ENCODE measurements at regions not wholly inside any gene's neighbourhood (a gene's known extent, or its start where the extent isn't known, plus 50 kb on each side); places are given as distances from the start of the nearest gene placed in this dataset.

- Mint-ChIP-seq H3K27ac (no peak overlapping the region), H3K4me1 (ENCODE audit: low read depth) (no peaks in the 10 kb centered on the region), H3K27me3 (ENCODE audit: low read depth) (no peaks in the 10 kb centered on the region), H3K9me3 (ENCODE audit: insufficient read depth) (no peaks in the 10 kb centered on the region), H3K36me3 (ENCODE audit: low read depth) (no peaks in the 10 kb centered on the region), H3K4me3 (no peak overlapping the region)
- CTCF ChIA-PET = no interaction called here
- POLR2A ChIA-PET = no interaction called here
- ATAC-seq = no peak
- no peak for DNase-seq
Measured at GRCh38 chr3:117528688-117529087, 819.1 kb downstream of the TUSC7 start.

DNA sequence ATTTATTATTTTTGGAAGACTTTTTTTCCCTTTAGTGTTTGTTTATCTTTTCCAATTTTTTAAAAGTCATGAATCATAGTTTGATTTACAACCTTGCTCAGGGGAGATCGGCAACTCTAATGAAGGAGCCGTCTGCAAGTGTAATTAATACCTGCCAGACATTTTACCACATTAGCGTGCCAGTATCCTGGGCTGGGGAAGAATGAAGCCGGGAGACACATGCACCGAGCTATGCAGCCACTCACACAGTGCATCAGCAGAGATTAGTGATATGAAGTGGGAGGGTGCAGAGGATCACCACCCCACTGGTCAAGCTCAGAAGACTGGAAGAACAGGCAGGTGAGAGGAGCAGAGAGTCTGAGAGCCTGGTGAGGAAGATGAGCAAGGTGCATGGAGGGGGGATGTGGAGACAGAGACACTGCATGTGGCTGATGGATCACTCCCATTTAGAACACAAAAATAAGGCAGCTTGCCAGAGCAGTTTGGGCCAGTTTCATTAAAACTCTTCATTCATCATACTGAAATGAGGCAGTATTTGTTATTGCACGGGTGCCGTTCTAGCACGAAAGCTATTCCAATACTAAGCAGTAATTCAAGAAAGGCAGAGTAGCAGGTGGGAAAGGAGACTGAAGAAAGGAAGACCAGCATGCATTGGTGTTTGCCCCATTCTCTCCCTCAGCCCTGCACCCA is 821.6 kb downstream of the TUSC7 start:
- Mint-ChIP-seq H3K9me3 (ENCODE audit: insufficient read depth) (no peaks in the 10 kb centered on the region), H3K27me3 (ENCODE audit: low read depth) (no peaks in the 10 kb centered on the region), H3K4me3 (no peak overlapping the region), H3K27ac (no peak overlapping the region), H3K36me3 (ENCODE audit: low read depth) (no peaks in the 10 kb centered on the region), H3K4me1 (ENCODE audit: low read depth) (no peaks in the 10 kb centered on the region)
- ChIA-PET POLR2A (no interaction called here), CTCF (no interaction called here)
- no peak for DNase-seq
- ATAC-seq = no peak

DNA sequence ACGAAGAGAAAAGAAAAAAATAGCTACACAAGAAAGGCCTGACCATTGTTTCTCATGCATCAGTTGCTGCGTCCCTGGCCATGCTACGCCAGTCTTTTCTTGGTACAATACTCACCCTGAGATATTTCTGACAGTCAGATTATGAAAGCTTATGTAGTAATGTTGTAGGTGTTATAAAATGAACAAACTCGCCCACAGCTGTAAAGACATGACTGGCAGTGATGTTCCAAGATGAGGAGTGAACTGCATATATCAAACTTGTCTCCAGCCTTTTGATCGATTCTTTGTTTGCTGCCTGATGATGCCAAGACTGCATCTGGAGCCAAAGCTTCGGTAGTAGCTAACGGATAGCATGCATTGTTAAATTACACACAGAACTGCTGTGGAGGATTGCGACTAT is 822.7 kb downstream of the TUSC7 start:
- no peaks in the 10 kb centered on the region for H3K4me1 Mint-ChIP-seq (ENCODE audit: low read depth)
- no peak for DNase-seq
- no peaks in the 10 kb centered on the region for H3K27me3 Mint-ChIP-seq (ENCODE audit: low read depth)
- H3K36me3 Mint-ChIP-seq (ENCODE audit: low read depth) = no peaks in the 10 kb centered on the region
- no peak overlapping the region for H3K4me3 Mint-ChIP-seq
- POLR2A ChIA-PET = no interaction called here
- CTCF ChIA-PET = no interaction called here
- ATAC-seq = no peak
- no peaks in the 10 kb centered on the region for H3K9me3 Mint-ChIP-seq (ENCODE audit: insufficient read depth)
- H3K27ac Mint-ChIP-seq = no peak overlapping the region

GRCh38 chr3:117534138-117534537 is 824.6 kb downstream of the TUSC7 start:
- no peaks in the 10 kb centered on the region for H3K4me1 Mint-ChIP-seq (ENCODE audit: low read depth)
- no peaks in the 10 kb centered on the region for H3K36me3 Mint-ChIP-seq (ENCODE audit: low read depth)
- CTCF ChIA-PET = interaction anchor here (1.0 kb wide), 1 partner anchor 15 kb away, joined by 3 read pairs; no protein-coding TSS in a partner anchor
- H3K27ac Mint-ChIP-seq = no peak overlapping the region
- ATAC-seq = no peak
- no peaks in the 10 kb centered on the region for H3K27me3 Mint-ChIP-seq (ENCODE audit: low read depth)
- no peak overlapping the region for H3K4me3 Mint-ChIP-seq
- no peak for DNase-seq
- H3K9me3 Mint-ChIP-seq (ENCODE audit: insufficient read depth) = no peaks in the 10 kb centered on the region
- POLR2A ChIA-PET = no interaction called here

GRCh38 chr3:117536006-117536405 is 826.4 kb downstream of the TUSC7 start:
- no peaks in the 10 kb centered on the region for H3K4me1 Mint-ChIP-seq (ENCODE audit: low read depth)
- no peaks in the 10 kb centered on the region for H3K9me3 Mint-ChIP-seq (ENCODE audit: insufficient read depth)
- H3K27me3 Mint-ChIP-seq (ENCODE audit: low read depth) = no peaks in the 10 kb centered on the region
- DNase-seq = no peak
- no peak overlapping the region for H3K4me3 Mint-ChIP-seq
- H3K27ac Mint-ChIP-seq = no peak overlapping the region
- ChIA-PET CTCF (no interaction called here), POLR2A (no interaction called here)
- no peaks in the 10 kb centered on the region for H3K36me3 Mint-ChIP-seq (ENCODE audit: low read depth)
- no peak for ATAC-seq

GRCh38 chr3:117537949-117538348 is 828.4 kb downstream of the TUSC7 start:
- Mint-ChIP-seq H3K9me3 (ENCODE audit: insufficient read depth) (no peaks in the 10 kb centered on the region), H3K4me3 (no peak overlapping the region), H3K36me3 (ENCODE audit: low read depth) (no peaks in the 10 kb centered on the region), H3K4me1 (ENCODE audit: low read depth) (no peaks in the 10 kb centered on the region), H3K27me3 (ENCODE audit: low read depth) (no peaks in the 10 kb centered on the region), H3K27ac (no peak overlapping the region)
- DNase-seq = no peak
- CTCF ChIA-PET = no interaction called here
- POLR2A ChIA-PET = no interaction called here
- no peak for ATAC-seq

- no peak for DNase-seq
- no peaks in the 10 kb centered on the region for H3K27me3 Mint-ChIP-seq (ENCODE audit: low read depth)
- ATAC-seq = no peak
- H3K9me3 Mint-ChIP-seq (ENCODE audit: insufficient read depth) = no peaks in the 10 kb centered on the region
- CTCF ChIA-PET = no interaction called here
- H3K4me3 Mint-ChIP-seq = no peak overlapping the region
- no peaks in the 10 kb centered on the region for H3K36me3 Mint-ChIP-seq (ENCODE audit: low read depth)
- no peak overlapping the region for H3K27ac Mint-ChIP-seq
- POLR2A ChIA-PET = no interaction called here
- H3K4me1 Mint-ChIP-seq (ENCODE audit: low read depth) = no peaks in the 10 kb centered on the region
Measured at GRCh38 chr3:117539729-117540128, 830.1 kb downstream of the TUSC7 start.

GRCh38 chr3:117540597-117540996 is 831.0 kb downstream of the TUSC7 start:
- ChIA-PET CTCF (no interaction called here), POLR2A (no interaction called here)
- Mint-ChIP-seq H3K4me3 (no peak overlapping the region), H3K4me1 (ENCODE audit: low read depth) (no peaks in the 10 kb centered on the region), H3K27me3 (ENCODE audit: low read depth) (no peaks in the 10 kb centered on the region), H3K27ac (no peak overlapping the region), H3K9me3 (ENCODE audit: insufficient read depth) (no peaks in the 10 kb centered on the region), H3K36me3 (ENCODE audit: low read depth) (no peaks in the 10 kb centered on the region)
- no peak for ATAC-seq
- no peak for DNase-seq

- no peak overlapping the region for H3K27ac Mint-ChIP-seq
- DNase-seq (no peak), ATAC-seq (no peak)
- ChIA-PET POLR2A (no interaction called here), CTCF (no interaction called here)
- H3K4me3 Mint-ChIP-seq = no peak overlapping the region
- no peaks in the 10 kb centered on the region for H3K4me1 Mint-ChIP-seq (ENCODE audit: low read depth)
- no peaks in the 10 kb centered on the region for H3K36me3 Mint-ChIP-seq (ENCODE audit: low read depth)
- H3K9me3 Mint-ChIP-seq (ENCODE audit: insufficient read depth) = no peaks in the 10 kb centered on the region
- H3K27me3 Mint-ChIP-seq (ENCODE audit: low read depth) = no peaks in the 10 kb centered on the region
Measured at GRCh38 chr3:117541721-117542120, 832.1 kb downstream of the TUSC7 start.

GRCh38 chr3:117543521-117543920 is 833.9 kb downstream of the TUSC7 start:
- DNase-seq = no peak
- CTCF ChIA-PET = no interaction called here
- Mint-ChIP-seq H3K4me3 (no peak overlapping the region), H3K27me3 (ENCODE audit: low read depth) (no peaks in the 10 kb centered on the region), H3K4me1 (ENCODE audit: low read depth) (no peaks in the 10 kb centered on the region), H3K36me3 (ENCODE audit: low read depth) (no peaks in the 10 kb centered on the region), H3K27ac (no peak overlapping the region), H3K9me3 (ENCODE audit: insufficient read depth) (no peaks in the 10 kb centered on the region)
- POLR2A ChIA-PET = no interaction called here
- no peak for ATAC-seq

- no peak overlapping the region for H3K27ac Mint-ChIP-seq
- no peaks in the 10 kb centered on the region for H3K36me3 Mint-ChIP-seq (ENCODE audit: low read depth)
- DNase-seq = no peak
- CTCF ChIA-PET = no interaction called here
- H3K9me3 Mint-ChIP-seq (ENCODE audit: insufficient read depth) = no peaks in the 10 kb centered on the region
- POLR2A ChIA-PET = no interaction called here
- no peak overlapping the region for H3K4me3 Mint-ChIP-seq
- H3K27me3 Mint-ChIP-seq (ENCODE audit: low read depth) = no peaks in the 10 kb centered on the region
- no peaks in the 10 kb centered on the region for H3K4me1 Mint-ChIP-seq (ENCODE audit: low read depth)
- ATAC-seq = no peak
Measured at GRCh38 chr3:117545484-117545883, 835.9 kb downstream of the TUSC7 start.

DNA sequence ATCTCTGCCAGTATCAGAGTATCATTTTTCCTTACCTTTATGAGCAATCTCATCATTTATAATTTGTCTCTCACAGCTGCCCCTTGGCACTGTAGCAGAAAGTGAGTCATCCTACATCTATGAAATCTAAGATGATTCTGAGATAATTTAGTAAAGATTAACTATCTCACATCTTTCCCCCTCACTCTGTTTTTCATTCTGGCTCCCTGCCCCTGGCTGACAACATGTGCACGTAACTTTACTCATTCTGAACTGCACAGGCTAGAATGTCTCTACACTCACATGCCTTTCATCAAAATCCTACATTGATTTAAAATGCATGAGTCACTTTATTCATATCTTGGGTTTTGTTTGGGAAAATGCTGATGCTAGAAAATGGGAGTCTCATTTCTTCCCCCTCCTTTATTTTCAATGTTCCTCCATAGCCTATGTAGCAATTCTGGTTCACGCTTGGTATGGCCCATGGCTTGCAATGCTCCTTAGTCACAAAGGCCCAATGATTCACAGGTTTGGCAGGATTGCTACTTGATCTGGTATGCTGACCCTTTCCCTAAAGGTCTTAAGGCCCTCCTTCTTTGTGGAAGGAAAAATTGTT is 838.5 kb downstream of the TUSC7 start:
- Mint-ChIP-seq H3K4me1 (ENCODE audit: low read depth) (no peaks in the 10 kb centered on the region), H3K27ac (no peak overlapping the region), H3K27me3 (ENCODE audit: low read depth) (no peaks in the 10 kb centered on the region), H3K4me3 (no peak overlapping the region), H3K9me3 (ENCODE audit: insufficient read depth) (no peaks in the 10 kb centered on the region), H3K36me3 (ENCODE audit: low read depth) (no peaks in the 10 kb centered on the region)
- DNase-seq = no peak
- ATAC-seq = no peak
- ChIA-PET CTCF (no interaction called here), POLR2A (no interaction called here)

GRCh38 chr3:117548600-117548999 is 839.0 kb downstream of the TUSC7 start:
- no peak overlapping the region for H3K27ac Mint-ChIP-seq
- no peaks in the 10 kb centered on the region for H3K4me1 Mint-ChIP-seq (ENCODE audit: low read depth)
- DNase-seq (no peak), ATAC-seq (no peak)
- H3K9me3 Mint-ChIP-seq (ENCODE audit: insufficient read depth) = no peaks in the 10 kb centered on the region
- ChIA-PET CTCF (no interaction called here), POLR2A (no interaction called here)
- no peak overlapping the region for H3K4me3 Mint-ChIP-seq
- H3K36me3 Mint-ChIP-seq (ENCODE audit: low read depth) = no peaks in the 10 kb centered on the region
- H3K27me3 Mint-ChIP-seq (ENCODE audit: low read depth) = no peaks in the 10 kb centered on the region

All from activated CD8-positive, alpha-beta T cell treated with anti-CD3 and anti-CD28 coated beads, Interleukin-2, amount 10 ng/mL, durations not matched to agents 7 days and 5 days (primary cell).